IPS-18a (cell line): ENCODE measurements at regions not wholly inside any gene's neighbourhood (a gene's known extent, or its start where the extent isn't known, plus 50 kb on each side); places are given as distances from the start of the nearest gene placed in this dataset.

Experiments
- H3K27ac ChIP-seq: one replicate; pipeline ENCODE4 v1.5.1; 2013; ENCODE audit warnings: low read length
- H3K27me3 ChIP-seq: one replicate; pipeline ENCODE4 v1.6.1; 2013; ENCODE audit warnings: mild to moderate bottlenecking, low read length; ENCODE audit not compliant: control insufficient read depth, insufficient read depth
- H3K36me3 ChIP-seq: one replicate; pipeline ENCODE4 v1.6.1; 2013; ENCODE audit warnings: low read depth, low read length; ENCODE audit not compliant: control insufficient read depth
- H3K4me1 ChIP-seq: one replicate; pipeline ENCODE4 v1.6.1; 2013; ENCODE audit warnings: low read depth, low read length; ENCODE audit not compliant: control insufficient read depth
- H3K4me3 ChIP-seq: one replicate; pipeline ENCODE4 v1.5.1; 2013; ENCODE audit warnings: low read length
- H3K9ac ChIP-seq: one replicate; pipeline ENCODE4 v1.6.1; 2013; ENCODE audit warnings: mild to moderate bottlenecking, low read length, moderate library complexity
- H3K9me3 ChIP-seq: one replicate; pipeline ENCODE4 v1.6.1; 2013; ENCODE audit warnings: low read depth, low read length; ENCODE audit not compliant: control insufficient read depth

DNA sequence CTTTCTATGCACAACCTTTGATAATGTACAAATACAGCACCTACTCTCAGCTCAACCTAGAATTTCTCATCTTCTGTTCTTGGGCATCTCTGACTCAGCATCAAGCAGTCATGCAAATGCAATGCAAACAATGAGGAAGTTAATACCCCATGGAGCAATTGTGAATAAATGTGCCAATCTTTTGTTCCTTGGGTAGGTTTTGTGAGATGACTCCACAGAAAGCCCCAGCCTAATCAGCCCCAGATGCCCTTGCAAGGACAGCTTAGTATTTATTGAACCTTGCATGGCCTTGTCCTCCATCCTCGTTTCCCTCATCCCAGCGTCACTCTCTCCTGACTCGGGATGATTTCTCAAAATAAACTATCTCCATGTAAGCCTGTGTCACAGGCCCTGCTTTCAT, 494.7 kb upstream of the NECTIN3 start:
- Histone ChIP-seq H3K27ac (peak overlapping the region; percentile 61), H3K36me3 (no peaks in the 10 kb centered on the region), H3K4me1 (peaks cover 36% of the 10 kb centered on the region), H3K9me3 (no peaks in the 10 kb centered on the region), H3K9ac (peak overlapping the region; percentile 37), H3K4me3 (peak overlapping the region; percentile 9), H3K27me3 (no peaks in the 10 kb centered on the region)

DNA sequence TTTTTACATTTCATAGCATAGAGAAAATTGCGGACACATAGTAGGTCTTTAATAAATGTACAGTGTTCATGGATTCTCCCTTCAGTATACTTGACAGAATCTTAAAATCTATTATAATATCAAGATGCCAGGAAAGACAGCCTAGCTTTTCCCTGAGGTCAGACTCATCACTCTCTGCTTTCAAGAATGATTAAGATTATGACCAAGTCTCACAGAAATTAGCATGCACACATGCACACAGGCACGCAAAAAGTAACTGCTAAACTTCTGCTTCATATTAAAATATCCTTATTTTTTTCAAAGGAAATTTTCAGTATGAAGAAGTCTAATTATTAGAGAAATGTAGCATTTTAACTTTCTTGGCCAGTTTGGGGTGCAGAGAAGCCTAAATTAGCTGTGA, 493.8 kb upstream of the NECTIN3 start:
- H3K27ac ChIP-seq: peak overlapping the region; percentile 61
- no peaks in the 10 kb centered on the region for H3K27me3 ChIP-seq
- H3K4me3 ChIP-seq: no peak overlapping the region
- peaks cover 42% of the 10 kb centered on the region for H3K4me1 ChIP-seq
- H3K9ac ChIP-seq: peak overlapping the region; percentile 37
- no peaks in the 10 kb centered on the region for H3K9me3 ChIP-seq
- H3K36me3 ChIP-seq: no peaks in the 10 kb centered on the region

DNA sequence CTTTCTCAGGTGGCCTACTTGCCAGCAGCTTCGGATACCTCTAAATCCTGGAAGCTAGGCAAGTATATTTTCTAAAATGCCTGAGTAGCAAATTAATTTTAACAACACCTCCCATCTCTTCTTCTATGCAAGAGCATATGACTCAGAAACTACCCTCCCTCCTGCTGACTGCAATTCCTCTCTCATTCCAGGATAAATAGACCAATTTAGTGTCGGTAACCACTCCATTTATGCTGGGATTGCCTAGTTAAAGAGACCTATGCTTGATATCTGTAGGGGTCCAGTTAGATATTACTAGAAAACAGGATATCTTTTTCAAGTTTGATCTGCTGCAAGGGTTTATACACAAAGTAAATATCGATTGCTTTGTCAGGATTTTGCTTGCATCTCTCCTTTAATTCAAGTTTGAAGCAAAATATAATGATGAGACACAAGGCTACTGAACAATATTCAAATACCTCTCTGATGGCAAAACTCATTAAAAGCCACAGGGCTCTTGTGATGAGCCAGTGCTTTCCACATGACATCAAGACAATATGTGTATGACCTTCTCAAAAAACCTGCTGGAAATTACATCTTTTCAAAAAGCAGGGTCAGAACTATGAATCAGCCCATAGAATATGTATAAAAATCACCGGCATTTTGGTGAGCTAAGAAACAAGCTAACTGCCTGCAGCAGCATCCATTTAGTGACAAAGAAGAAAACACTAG, 491.6 kb upstream of the NECTIN3 start:
- H3K4me1 ChIP-seq: peaks cover 55% of the 10 kb centered on the region
- no peaks in the 10 kb centered on the region for H3K36me3 ChIP-seq
- no peak overlapping the region for H3K9ac ChIP-seq
- H3K4me3 ChIP-seq: no peak overlapping the region
- no peaks in the 10 kb centered on the region for H3K9me3 ChIP-seq
- H3K27ac ChIP-seq: no peak overlapping the region
- H3K27me3 ChIP-seq: no peaks in the 10 kb centered on the region

DNA sequence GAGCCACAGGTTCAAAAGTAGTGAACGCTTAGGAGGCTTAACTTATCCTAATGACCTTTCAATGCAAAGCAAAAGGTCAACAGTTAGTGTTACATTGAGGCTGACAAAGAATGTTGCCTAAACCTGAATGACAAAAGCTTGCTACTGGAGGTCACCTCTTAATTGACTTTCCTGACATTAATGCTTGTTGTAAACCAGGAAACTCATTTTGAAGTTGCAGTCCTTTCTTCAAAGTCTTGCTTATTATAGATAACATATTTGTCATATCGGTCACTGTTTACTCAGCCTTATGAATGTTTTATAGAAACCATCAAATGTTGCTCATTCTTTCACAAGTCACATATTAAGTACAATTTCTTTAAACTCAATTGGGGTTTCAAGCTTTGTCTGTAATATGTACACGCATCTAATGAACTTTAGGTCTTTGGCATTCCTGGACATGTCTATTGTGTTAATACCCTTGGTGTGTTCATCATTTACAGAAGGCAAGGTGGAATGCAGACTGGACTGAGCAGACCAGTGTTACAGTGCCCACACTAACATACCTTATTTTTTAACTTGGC, 488.2 kb upstream of the NECTIN3 start:
- no peaks in the 10 kb centered on the region for H3K27me3 ChIP-seq
- H3K27ac ChIP-seq: no peak overlapping the region

DNA sequence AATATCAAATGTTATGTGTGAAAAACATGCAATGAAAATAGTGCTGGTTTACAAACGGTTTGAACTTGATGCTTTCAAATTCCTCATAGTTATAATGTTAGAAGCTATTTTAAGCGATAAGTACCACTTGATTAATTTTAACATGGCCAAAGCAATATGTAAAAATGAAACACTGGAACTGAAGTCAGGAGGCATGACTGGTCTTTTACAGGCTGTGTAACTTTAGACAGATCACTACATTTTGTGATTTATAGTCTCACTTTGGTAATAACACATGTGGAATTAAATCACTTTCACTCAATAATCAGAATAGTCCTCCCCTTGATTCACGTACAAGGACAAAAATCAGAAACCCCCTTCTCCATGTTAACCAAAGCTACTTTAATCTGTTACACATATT, 482.7 kb upstream of the NECTIN3 start:
- no peaks in the 10 kb centered on the region for H3K27me3 ChIP-seq
- no peak overlapping the region for H3K4me3 ChIP-seq
- peaks cover 2% of the 10 kb centered on the region for H3K4me1 ChIP-seq
- no peaks in the 10 kb centered on the region for H3K9me3 ChIP-seq
- no peak overlapping the region for H3K27ac ChIP-seq
- H3K9ac ChIP-seq: no peak overlapping the region
- H3K36me3 ChIP-seq: no peaks in the 10 kb centered on the region

More for the DNA sequence above, 488.2 kb upstream of the NECTIN3 start:
- Histone ChIP-seq H3K9ac (no peak overlapping the region), H3K4me3 (no peak overlapping the region), H3K9me3 (no peaks in the 10 kb centered on the region), H3K4me1 (peaks cover 26% of the 10 kb centered on the region), H3K36me3 (no peaks in the 10 kb centered on the region)

DNA sequence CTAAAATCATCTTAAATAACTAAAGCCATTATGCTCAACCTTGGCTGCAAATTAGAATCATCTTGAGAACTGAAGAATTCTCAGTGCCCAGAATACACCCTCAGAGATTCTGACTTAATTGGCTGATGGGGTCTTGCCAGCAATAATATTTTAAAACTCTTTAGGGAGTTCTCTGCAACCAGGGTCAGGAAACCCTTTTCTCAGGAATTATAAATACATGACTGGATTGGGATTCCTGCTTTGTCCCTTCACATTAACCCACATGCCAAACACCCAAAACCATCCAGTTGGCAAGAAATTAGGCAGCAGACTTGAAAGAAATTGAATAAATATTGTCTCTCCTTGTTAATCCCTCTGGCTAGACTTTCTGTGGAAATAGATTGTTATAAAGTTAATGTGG, 482.3 kb upstream of the NECTIN3 start:
- no peaks in the 10 kb centered on the region for H3K36me3 ChIP-seq
- H3K4me1 ChIP-seq: no peaks in the 10 kb centered on the region
- H3K4me3 ChIP-seq: no peak overlapping the region
- H3K27ac ChIP-seq: no peak overlapping the region
- no peak overlapping the region for H3K9ac ChIP-seq
- H3K9me3 ChIP-seq: no peaks in the 10 kb centered on the region
- H3K27me3 ChIP-seq: no peaks in the 10 kb centered on the region

DNA sequence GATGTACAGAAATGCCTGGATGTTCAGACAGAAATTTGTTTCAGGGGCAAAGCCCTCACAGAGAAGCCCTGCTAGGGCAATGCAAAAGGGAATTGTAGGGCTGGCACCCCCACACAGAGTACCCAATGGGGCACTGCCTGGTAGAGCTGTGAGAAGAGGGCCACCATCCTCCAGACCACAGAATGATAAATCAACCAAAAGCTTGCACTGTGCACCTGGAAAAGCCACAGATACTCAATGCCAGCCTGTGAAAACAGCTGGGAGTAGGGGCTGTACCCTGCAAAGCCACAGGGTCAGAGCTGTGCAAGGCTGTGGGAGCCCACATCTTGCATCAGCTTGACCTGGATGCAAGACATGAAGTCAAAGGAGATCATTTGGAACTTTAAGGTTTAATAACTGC, 477.9 kb upstream of the NECTIN3 start:
- no peak overlapping the region for H3K27ac ChIP-seq
- peaks cover 13% of the 10 kb centered on the region for H3K4me1 ChIP-seq
- peaks cover 4% of the 10 kb centered on the region for H3K9me3 ChIP-seq
- H3K9ac ChIP-seq: no peak overlapping the region
- H3K27me3 ChIP-seq: no peaks in the 10 kb centered on the region
- no peaks in the 10 kb centered on the region for H3K36me3 ChIP-seq
- H3K4me3 ChIP-seq: no peak overlapping the region

DNA sequence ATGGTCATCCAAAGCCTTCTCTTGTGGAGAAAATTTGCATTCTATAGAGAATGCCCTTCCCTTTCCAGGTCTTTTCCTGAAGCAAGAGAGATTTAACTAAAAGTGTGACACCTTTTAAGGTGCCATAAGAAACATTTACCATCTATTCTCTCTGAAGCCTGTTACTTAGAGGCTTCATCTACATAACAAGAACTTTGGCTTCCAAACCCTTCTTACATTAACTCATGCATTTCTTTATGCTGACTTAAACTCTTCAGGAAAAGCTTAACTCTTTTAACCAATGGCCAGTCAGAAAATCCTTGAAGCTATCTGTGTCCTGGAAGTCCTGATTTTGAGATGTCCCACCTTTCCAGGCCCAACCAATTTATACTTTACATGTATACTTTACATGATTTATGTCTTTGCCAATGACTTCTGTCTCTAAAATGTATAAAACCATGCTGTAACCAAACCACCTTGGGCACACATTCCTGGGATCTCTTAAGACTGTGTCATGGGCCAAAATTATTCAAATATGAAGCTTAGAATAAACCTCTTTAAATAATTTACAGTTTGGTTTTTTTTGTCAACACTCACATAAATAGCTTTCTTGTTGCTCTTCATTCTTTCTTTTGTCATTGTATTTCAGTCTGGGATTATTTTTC, 472.6 kb upstream of the NECTIN3 start:
- Histone ChIP-seq H3K27ac (peak overlapping the region; percentile 33), H3K9ac (no peak overlapping the region), H3K9me3 (peaks cover 4% of the 10 kb centered on the region), H3K36me3 (no peaks in the 10 kb centered on the region), H3K4me1 (peaks cover 24% of the 10 kb centered on the region), H3K4me3 (no peak overlapping the region), H3K27me3 (no peaks in the 10 kb centered on the region)

DNA sequence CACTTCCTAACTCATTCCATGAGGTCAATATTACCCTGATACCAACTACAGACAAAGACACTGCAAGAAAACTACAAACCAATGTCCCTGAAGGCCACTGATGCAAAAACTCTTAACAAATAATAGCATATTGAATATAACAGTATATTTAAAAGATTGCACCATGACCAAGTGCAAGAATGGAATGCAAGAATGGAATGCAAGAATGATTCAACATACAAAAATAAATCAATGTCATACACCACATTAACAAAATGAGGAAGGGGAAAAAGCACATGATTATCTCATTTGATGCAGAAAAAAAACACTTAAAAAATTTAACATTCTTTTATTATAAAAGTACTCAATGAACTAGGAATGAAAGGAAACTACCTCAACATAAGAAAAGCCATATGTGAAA, 463.1 kb upstream of the NECTIN3 start:
- H3K4me1 ChIP-seq: no peaks in the 10 kb centered on the region
- no peaks in the 10 kb centered on the region for H3K9me3 ChIP-seq
- H3K9ac ChIP-seq: no peak overlapping the region
- H3K27ac ChIP-seq: no peak overlapping the region
- H3K36me3 ChIP-seq: no peaks in the 10 kb centered on the region
- no peaks in the 10 kb centered on the region for H3K27me3 ChIP-seq
- H3K4me3 ChIP-seq: no peak overlapping the region

DNA sequence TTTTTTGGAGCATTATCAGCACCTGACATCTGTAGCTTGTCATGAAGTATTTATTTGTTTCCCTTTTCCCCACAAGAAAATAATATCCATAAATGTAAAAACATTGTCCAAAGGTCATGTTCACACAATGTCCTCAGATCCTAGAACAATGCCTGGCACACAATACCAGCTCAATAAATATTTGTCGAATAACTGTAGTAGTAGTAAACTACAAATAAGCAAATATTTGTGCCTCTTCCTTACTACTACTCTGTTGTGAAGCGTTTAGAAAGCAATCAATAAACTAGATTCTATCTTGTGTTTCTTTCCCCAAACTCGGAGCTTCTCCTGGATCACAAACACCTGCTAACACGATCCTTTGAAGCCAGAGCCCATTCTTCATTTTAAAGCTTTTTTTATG, 459.6 kb upstream of the NECTIN3 start:
- Histone ChIP-seq H3K9ac (no peak overlapping the region), H3K9me3 (no peaks in the 10 kb centered on the region), H3K27ac (no peak overlapping the region), H3K36me3 (no peaks in the 10 kb centered on the region), H3K4me1 (no peaks in the 10 kb centered on the region), H3K27me3 (no peaks in the 10 kb centered on the region), H3K4me3 (no peak overlapping the region)

DNA sequence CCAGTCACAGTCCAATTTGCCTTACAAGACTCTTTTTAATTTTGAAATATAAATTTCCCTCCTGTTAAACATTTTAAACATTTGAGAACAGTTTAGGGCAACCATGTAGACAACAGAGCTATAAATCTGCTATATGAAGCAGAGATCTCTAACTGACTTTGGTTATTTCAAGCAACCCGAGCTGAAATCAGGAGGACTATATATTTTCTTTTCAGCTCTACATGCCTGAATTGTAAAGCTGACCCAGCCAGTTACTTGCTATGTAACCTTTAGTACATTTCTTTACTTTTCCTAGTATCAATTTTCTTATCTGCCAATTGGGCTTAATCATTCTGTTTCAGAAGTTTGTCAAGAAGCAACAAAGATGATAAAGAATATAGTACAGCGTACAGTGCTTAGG, 457.4 kb upstream of the NECTIN3 start:
- no peak overlapping the region for H3K4me3 ChIP-seq
- no peaks in the 10 kb centered on the region for H3K9me3 ChIP-seq
- H3K9ac ChIP-seq: no peak overlapping the region
- no peaks in the 10 kb centered on the region for H3K36me3 ChIP-seq
- H3K4me1 ChIP-seq: no peaks in the 10 kb centered on the region
- no peaks in the 10 kb centered on the region for H3K27me3 ChIP-seq
- H3K27ac ChIP-seq: no peak overlapping the region

DNA sequence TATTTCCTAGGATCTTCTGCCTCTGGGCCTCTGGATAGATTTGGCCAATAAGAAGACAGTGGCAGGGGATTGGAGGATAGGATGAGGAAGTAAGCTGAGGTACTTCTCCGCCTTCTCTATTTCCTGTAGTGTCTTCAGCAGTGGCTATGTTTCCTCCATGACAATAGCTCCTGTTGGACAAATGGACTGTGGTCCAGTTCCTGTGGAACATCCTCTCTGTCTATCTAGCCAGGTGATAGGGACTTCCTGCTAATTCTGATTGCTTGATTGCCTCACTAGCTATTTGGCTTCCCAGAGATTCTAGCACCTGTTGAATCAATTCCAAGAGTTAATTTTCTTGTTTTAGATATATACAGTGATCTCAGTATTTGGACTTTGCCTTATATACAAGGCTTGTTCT, 456.2 kb upstream of the NECTIN3 start:
- Histone ChIP-seq H3K9me3 (no peaks in the 10 kb centered on the region), H3K4me3 (no peak overlapping the region), H3K36me3 (no peaks in the 10 kb centered on the region), H3K9ac (no peak overlapping the region), H3K27ac (no peak overlapping the region), H3K27me3 (no peaks in the 10 kb centered on the region), H3K4me1 (no peaks in the 10 kb centered on the region)
